HEK293 (cell line): ENCODE measurements at regions not wholly inside any gene's neighbourhood (a gene's known extent, or its start where the extent isn't known, plus 50 kb on each side); places are given as distances from the start of the nearest gene placed in this dataset.

Source experiments
- CTCF ChIA-PET: fragments of 350-600 bp; formaldehyde crosslinking; extraction: SDS; loops from one replicate; lab custom pipeline; 2021; ENCODE audit warnings: antibody characterized with exemption; lab: Yijun Ruan, JAX
- POLR2A ChIA-PET: fragments of 300-600 bp; formaldehyde crosslinking; extraction: SDS; loops from one replicate; lab custom pipeline; 2020; ENCODE audit warnings: antibody characterized with exemption, inconsistent platforms; lab: Yijun Ruan, JAX
- H3K27ac ChIP-seq: fragments of 200-500 bp; sonication (Bioruptor generic); 2 replicates; pipeline ENCODE4 v1.5.1; 2014; ENCODE audit warnings: low read depth, low read length, control low read depth, inconsistent platforms; ENCODE audit errors: extremely low read depth
- H3K36me3 ChIP-seq, 2 experiments: fragments of 200-500 bp in 1 of 2; sonication (Bioruptor generic) in 1 of 2; 1 replicate in 1 of 2; 2 replicates in 1 of 2; pipeline ENCODE4 v1.5.1; 2014 to 2017; ENCODE audit warnings: inconsistent platforms in 2 of 2, low read length in 2 of 2; ENCODE audit not compliant: control insufficient read depth in 2 of 2, insufficient read depth in 1 of 2
- H3K4me1 ChIP-seq: fragments of 200-500 bp; sonication (Bioruptor generic); 2 replicates; pipeline ENCODE4 v1.5.1; 2014; ENCODE audit warnings: mild to moderate bottlenecking, low read length, inconsistent platforms; ENCODE audit not compliant: control insufficient read depth, insufficient read depth
- H3K4me3 ChIP-seq: 2 replicates; pipeline ENCODE4 v1.5.1; 2011; ENCODE audit warnings: low read depth, mild to moderate bottlenecking, control low read depth, low read length, moderate library complexity
- H3K9me3 ChIP-seq: fragments of 200-500 bp; sonication (Bioruptor generic); 2 replicates; pipeline ENCODE4 v1.5.1; 2014; ENCODE audit warnings: low read depth, low read length, inconsistent platforms; ENCODE audit not compliant: control insufficient read depth, insufficient read depth
- GLI4 ChIP-seq: fragments of 450-650 bp; formaldehyde crosslinking; IDR thresholded peaks from 2 replicates; pipeline ENCODE4 v1.5.1; 2016; ENCODE audit warnings: missing biosample characterization, missing genetic modification characterization
- GLIS2 ChIP-seq: fragments of 450-650 bp; formaldehyde crosslinking; IDR thresholded peaks from 2 replicates; pipeline ENCODE4 v1.5.1; 2016; ENCODE audit warnings: missing biosample characterization, missing genetic modification characterization
- KLF10 ChIP-seq: fragments of 450-650 bp; IDR thresholded peaks from 2 replicates; pipeline ENCODE4 v1.5.1; 2018; ENCODE audit warnings: missing biosample characterization, mild to moderate bottlenecking, missing genetic modification characterization
- KLF16 ChIP-seq: fragments of 450-650 bp; formaldehyde crosslinking; IDR thresholded peaks from 2 replicates; pipeline ENCODE4 v1.5.1; 2017; ENCODE audit warnings: missing biosample characterization, missing genetic modification characterization
- SALL2 ChIP-seq: fragments of 450-650 bp; formaldehyde crosslinking; IDR thresholded peaks from 2 replicates; pipeline ENCODE4 v1.5.0; 2017; ENCODE audit warnings: missing biosample characterization, mild to moderate bottlenecking, missing genetic modification characterization, borderline replicate concordance
- SP2 ChIP-seq: fragments of 450-650 bp; formaldehyde crosslinking; IDR thresholded peaks from 2 replicates; pipeline ENCODE4 v1.5.1; 2016; ENCODE audit warnings: missing biosample characterization, missing genetic modification characterization
- SP3 ChIP-seq: fragments of 450-650 bp; formaldehyde crosslinking; IDR thresholded peaks from 2 replicates; pipeline ENCODE4 v1.5.1; 2016; ENCODE audit warnings: missing biosample characterization, missing genetic modification characterization
- SP7 ChIP-seq: fragments of 450-650 bp; formaldehyde crosslinking; IDR thresholded peaks from 2 replicates; pipeline ENCODE4 v1.5.1; 2016; ENCODE audit warnings: missing biosample characterization, missing genetic modification characterization
- YY2 ChIP-seq: fragments of 450-650 bp; formaldehyde crosslinking; IDR thresholded peaks from 2 replicates; pipeline ENCODE4 v1.5.1; 2016; ENCODE audit warnings: missing biosample characterization, missing genetic modification characterization
- ZBTB21 ChIP-seq: fragments of 450-650 bp; formaldehyde crosslinking; IDR thresholded peaks from 2 replicates; pipeline ENCODE4 v1.5.1; 2017; ENCODE audit warnings: missing biosample characterization, missing genetic modification characterization
- ZFP37 ChIP-seq: fragments of 450-650 bp; formaldehyde crosslinking; IDR thresholded peaks from 2 replicates; pipeline ENCODE4 v1.5.1; 2016; ENCODE audit warnings: missing biosample characterization, missing genetic modification characterization
- ZNF132 ChIP-seq: fragments of 450-650 bp; formaldehyde crosslinking; IDR thresholded peaks from 2 replicates; pipeline ENCODE4 v1.5.1; 2017; ENCODE audit warnings: missing biosample characterization, missing genetic modification characterization, borderline replicate concordance
- ZNF140 ChIP-seq: fragments of 450-650 bp; formaldehyde crosslinking; IDR thresholded peaks from 2 replicates; pipeline ENCODE4 v1.5.1; 2016; ENCODE audit warnings: missing biosample characterization, missing genetic modification characterization
- ZNF148 ChIP-seq: fragments of 450-650 bp; formaldehyde crosslinking; IDR thresholded peaks from 2 replicates; pipeline ENCODE4 v1.5.0; 2017; ENCODE audit warnings: missing biosample characterization, missing genetic modification characterization, borderline replicate concordance
- ZNF155 ChIP-seq: fragments of 450-650 bp; formaldehyde crosslinking; IDR thresholded peaks from 2 replicates; pipeline ENCODE4 v1.5.1; 2016; ENCODE audit warnings: missing biosample characterization, missing genetic modification characterization
- ZNF211 ChIP-seq: fragments of 450-650 bp; formaldehyde crosslinking; IDR thresholded peaks from 2 replicates; pipeline ENCODE4 v1.5.1; 2016; ENCODE audit warnings: low read depth, missing biosample characterization, missing genetic modification characterization
- ZNF341 ChIP-seq: fragments of 450-650 bp; formaldehyde crosslinking; IDR thresholded peaks from 2 replicates; pipeline ENCODE4; 2016; ENCODE audit warnings: low read depth, missing biosample characterization, missing genetic modification characterization
- ZNF350 ChIP-seq: fragments of 450-650 bp; formaldehyde crosslinking; IDR thresholded peaks from 2 replicates; pipeline ENCODE4 v1.5.0; 2017; ENCODE audit warnings: missing biosample characterization, mild to moderate bottlenecking, missing genetic modification characterization
- ZNF354C ChIP-seq: fragments of 450-650 bp; formaldehyde crosslinking; IDR thresholded peaks from 2 replicates; pipeline ENCODE4 v1.5.1; 2016; ENCODE audit warnings: missing biosample characterization, missing genetic modification characterization, low read depth, borderline replicate concordance
- ZNF366 ChIP-seq: fragments of 450-650 bp; formaldehyde crosslinking; conservative IDR thresholded peaks from 2 replicates; pipeline ENCODE4 v1.5.1; 2016; ENCODE audit warnings: missing biosample characterization, missing genetic modification characterization
- ZNF37A ChIP-seq: fragments of 450-650 bp; IDR thresholded peaks from 2 replicates; pipeline ENCODE4 v1.5.1; 2018; ENCODE audit warnings: missing biosample characterization, missing genetic modification characterization
- ZNF529 ChIP-seq: fragments of 450-650 bp; formaldehyde crosslinking; IDR thresholded peaks from 2 replicates; pipeline ENCODE4 v1.5.1; 2017; ENCODE audit warnings: missing genetic modification characterization, missing biosample characterization; ENCODE audit not compliant: insufficient replicate concordance
- ZNF549 ChIP-seq: fragments of 450-650 bp; IDR thresholded peaks from 2 replicates; pipeline ENCODE4 v1.5.1; 2018; ENCODE audit warnings: missing biosample characterization, missing genetic modification characterization, mild to moderate bottlenecking, inconsistent platforms, moderate library complexity
- ZNF561 ChIP-seq: fragments of 450-650 bp; IDR thresholded peaks from 2 replicates; pipeline ENCODE4 v1.5.1; 2018; ENCODE audit warnings: missing biosample characterization, missing genetic modification characterization, borderline replicate concordance
- ZNF610 ChIP-seq: fragments of 450-650 bp; formaldehyde crosslinking; IDR thresholded peaks from 2 replicates; pipeline ENCODE4 v1.5.1; 2016; ENCODE audit warnings: missing biosample characterization, missing genetic modification characterization, borderline replicate concordance
- ZNF624 ChIP-seq: fragments of 450-650 bp; formaldehyde crosslinking; IDR thresholded peaks from 2 replicates; pipeline ENCODE4 v1.5.1; 2017; ENCODE audit warnings: missing biosample characterization, missing genetic modification characterization
- ZNF843 ChIP-seq: fragments of 450-650 bp; formaldehyde crosslinking; IDR thresholded peaks from 2 replicates; pipeline ENCODE4 v1.5.1; 2016; ENCODE audit warnings: missing biosample characterization, missing genetic modification characterization
- TF ChIP-seq, protein P1 (sequence below): fragments of 450-650 bp; formaldehyde crosslinking; IDR thresholded peaks from 2 replicates; pipeline ENCODE4 v1.5.1; 2016; ENCODE audit warnings: missing biosample characterization, missing genetic modification characterization
- TF ChIP-seq, protein P2 (sequence below): fragments of 450-650 bp; formaldehyde crosslinking; IDR thresholded peaks from 2 replicates; pipeline ENCODE4 v1.5.1; 2016; ENCODE audit warnings: missing biosample characterization, missing genetic modification characterization
- TF ChIP-seq, protein P3 (sequence below): fragments of 450-650 bp; formaldehyde crosslinking; IDR thresholded peaks from 2 replicates; pipeline ENCODE4 v1.5.1; 2017; ENCODE audit warnings: missing biosample characterization, missing genetic modification characterization

GRCh38 chr6:140364916-140365315 lies 990.5 kb upstream of the CITED2 start:
- TF ChIP-seq ZNF140 (tag by site-specific recombination), result no peak
- TF ChIP-seq SP2, result no peak
- TF ChIP-seq SALL2 (tag by site-specific recombination), result no peak
- TF ChIP-seq ZFP37 (tag by site-specific recombination), result no peak
- TF ChIP-seq, protein P1, sequence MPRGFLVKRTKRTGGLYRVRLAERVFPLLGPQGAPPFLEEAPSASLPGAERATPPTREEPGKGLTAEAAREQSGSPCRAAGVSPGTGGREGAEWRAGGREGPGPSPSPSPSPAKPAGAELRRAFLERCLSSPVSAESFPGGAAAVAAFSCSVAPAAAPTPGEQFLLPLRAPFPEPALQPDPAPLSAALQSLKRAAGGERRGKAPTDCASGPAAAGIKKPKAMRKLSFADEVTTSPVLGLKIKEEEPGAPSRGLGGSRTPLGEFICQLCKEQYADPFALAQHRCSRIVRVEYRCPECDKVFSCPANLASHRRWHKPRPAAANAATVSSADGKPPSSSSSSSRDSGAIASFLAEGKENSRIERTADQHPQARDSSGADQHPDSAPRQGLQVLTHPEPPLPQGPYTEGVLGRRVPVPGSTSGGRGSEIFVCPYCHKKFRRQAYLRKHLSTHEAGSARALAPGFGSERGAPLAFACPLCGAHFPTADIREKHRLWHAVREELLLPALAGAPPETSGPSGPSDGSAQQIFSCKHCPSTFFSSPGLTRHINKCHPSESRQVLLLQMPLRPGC, result no peak
- no peak for TF ChIP-seq SP7
- TF ChIP-seq ZNF549 (tag by site-specific recombination), result no peak
- no peak for TF ChIP-seq ZNF561
- TF ChIP-seq ZNF624 (tag by site-specific recombination), result no peak
- no peak for TF ChIP-seq ZNF211 (tag by site-specific recombination)
- no peak for TF ChIP-seq ZNF155 (tag by site-specific recombination)
- TF ChIP-seq ZNF843 (tag by site-specific recombination), result no peak
- TF ChIP-seq ZNF341, result no peak
- TF ChIP-seq ZBTB21, result no peak
- ChIA-PET POLR2A (no interaction called here), CTCF (no interaction called here)
- Histone ChIP-seq H3K27ac (no peak overlapping the region), H3K36me3 (no peaks in the 10 kb centered on the region), H3K4me3 (no peak overlapping the region), H3K4me1 (no peaks in the 10 kb centered on the region), H3K9me3 (no peaks in the 10 kb centered on the region)

DNA sequence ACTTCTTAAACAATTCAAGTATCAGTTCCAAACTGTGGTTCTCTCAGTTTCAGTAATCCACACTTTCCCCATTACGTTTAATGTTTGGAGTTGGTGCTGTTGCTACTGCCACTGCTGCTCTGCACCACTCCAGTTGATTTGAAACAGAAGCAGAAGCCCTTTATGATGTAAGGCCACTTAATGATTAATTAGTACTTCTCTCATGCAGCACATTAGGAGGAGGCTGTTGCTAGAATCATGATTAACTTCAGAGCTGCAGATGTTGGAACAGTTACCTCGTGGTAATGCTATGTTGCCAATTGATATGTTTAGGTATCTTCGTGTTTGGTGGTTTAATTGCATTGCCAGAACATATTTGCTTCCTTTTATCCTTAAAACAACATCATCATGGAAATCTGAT lies 986.2 kb upstream of the CITED2 start:
- no peaks in the 10 kb centered on the region for H3K4me1 ChIP-seq
- TF ChIP-seq ZNF350 (tag by site-specific recombination), result no peak
- no peak for TF ChIP-seq ZNF148 (tag by site-specific recombination)
- TF ChIP-seq ZNF354C (tag by site-specific recombination), result no peak
- no peak for TF ChIP-seq ZNF37A
- TF ChIP-seq GLI4, result no peak
- TF ChIP-seq, protein P2, sequence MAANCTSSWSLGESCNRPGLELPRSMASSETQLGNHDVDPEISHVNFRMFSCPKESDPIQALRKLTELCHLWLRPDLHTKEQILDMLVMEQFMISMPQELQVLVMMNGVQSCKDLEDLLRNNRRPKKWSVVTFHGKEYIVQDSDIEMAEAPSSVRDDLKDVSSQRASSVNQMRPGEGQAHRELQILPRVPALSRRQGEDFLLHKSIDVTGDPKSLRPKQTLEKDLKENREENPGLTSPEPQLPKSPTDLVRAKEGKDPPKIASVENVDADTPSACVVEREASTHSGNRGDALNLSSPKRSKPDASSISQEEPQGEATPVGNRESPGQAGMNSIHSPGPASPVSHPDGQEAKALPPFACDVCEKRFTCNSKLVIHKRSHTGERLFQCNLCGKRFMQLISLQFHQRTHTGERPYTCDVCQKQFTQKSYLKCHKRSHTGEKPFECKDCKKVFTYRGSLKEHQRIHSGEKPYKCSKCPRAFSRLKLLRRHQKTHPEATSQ (tag by site-specific recombination), result no peak
- TF ChIP-seq, protein P3, sequence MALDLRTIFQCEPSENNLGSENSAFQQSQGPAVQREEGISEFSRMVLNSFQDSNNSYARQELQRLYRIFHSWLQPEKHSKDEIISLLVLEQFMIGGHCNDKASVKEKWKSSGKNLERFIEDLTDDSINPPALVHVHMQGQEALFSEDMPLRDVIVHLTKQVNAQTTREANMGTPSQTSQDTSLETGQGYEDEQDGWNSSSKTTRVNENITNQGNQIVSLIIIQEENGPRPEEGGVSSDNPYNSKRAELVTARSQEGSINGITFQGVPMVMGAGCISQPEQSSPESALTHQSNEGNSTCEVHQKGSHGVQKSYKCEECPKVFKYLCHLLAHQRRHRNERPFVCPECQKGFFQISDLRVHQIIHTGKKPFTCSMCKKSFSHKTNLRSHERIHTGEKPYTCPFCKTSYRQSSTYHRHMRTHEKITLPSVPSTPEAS (tag by site-specific recombination), result no peak
- TF ChIP-seq KLF10 (tag by site-specific recombination), result no peak
- TF ChIP-seq ZNF561, result no peak
- no peak for TF ChIP-seq ZNF366 (tag by site-specific recombination)
- no peak for TF ChIP-seq ZNF529 (tag by site-specific recombination)
- TF ChIP-seq YY2, result no peak
- no peak for TF ChIP-seq GLIS2 (tag by site-specific recombination)
- no peak for TF ChIP-seq KLF16 (tag by site-specific recombination)
- TF ChIP-seq ZNF610 (tag by site-specific recombination), result no peak
- TF ChIP-seq ZNF132 (tag by site-specific recombination), result no peak
- TF ChIP-seq SP3 (tag by site-specific recombination), result no peak
- TF ChIP-seq, all 188 proteins: peak for 0
- Histone ChIP-seq H3K9me3 (no peaks in the 10 kb centered on the region), H3K4me3 (no peak overlapping the region), H3K36me3 (no peaks in the 10 kb centered on the region), H3K27ac (no peak overlapping the region)
- POLR2A ChIA-PET, result no interaction called here
- CTCF ChIA-PET, result no interaction called here
